DLD1 (cell line): ENCODE measurements at regions not wholly inside any gene's neighbourhood (a gene's known extent, or its start where the extent isn't known, plus 50 kb on each side); places are given as distances from the start of the nearest gene placed in this dataset.

ENCODE experiments used
- in situ Hi-C: cut with HindIII; loops from 2 replicates; pipeline ENCODE4 v1.10.0; 2017; ENCODE audit warnings: low sequenced_read_pairs

GRCh38 chr12:94516985-94517384 is 57.3 kb upstream of the CEP83 start:
- in situ Hi-C loops: loop anchor here (25.0 kb wide), 1 partner anchor 380 kb away; the partner anchor contains the start of gene PLXNC1

- in situ Hi-C loops: loop anchor here (25.0 kb wide), 1 partner anchor 376 kb away; the partner anchor contains the start of gene PLXNC1
Measured at GRCh38 chr12:94513527-94513926, 53.9 kb upstream of the CEP83 start.

GRCh38 chr12:94511506-94511905 is 51.8 kb upstream of the CEP83 start:
- in situ Hi-C loops: loop anchor here (25.0 kb wide), 1 partner anchor 374 kb away; the partner anchor contains the start of gene PLXNC1

DNA sequence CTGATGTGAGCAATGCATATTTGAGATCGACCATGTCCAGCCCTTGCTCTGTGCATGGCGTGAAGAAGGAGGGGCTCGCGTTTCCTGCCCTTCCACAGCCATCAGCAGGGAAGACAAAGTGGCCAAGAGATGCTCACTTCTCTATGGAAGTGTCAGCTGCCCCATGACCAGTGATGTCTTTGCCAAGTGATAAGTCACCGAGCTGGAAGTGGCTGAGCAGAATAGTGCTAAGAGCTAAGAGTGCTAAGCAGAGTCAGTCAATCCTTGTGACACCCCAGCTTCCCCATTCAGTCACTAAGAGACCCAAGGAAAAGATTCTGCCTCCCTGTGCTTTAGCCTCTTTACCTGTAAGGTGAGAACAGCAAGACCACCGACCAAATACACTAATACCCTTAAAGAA is 50.5 kb upstream of the CEP83 start:
- in situ Hi-C loops: loop anchor here (25.0 kb wide), 1 partner anchor 373 kb away; the partner anchor contains the start of gene PLXNC1
